KG1 (cell line): ENCODE measurements at regions not wholly inside any gene's neighbourhood (a gene's known extent, or its start where the extent isn't known, plus 50 kb on each side); places are given as distances from the start of the nearest gene placed in this dataset.

Experiments
- DNase-seq: peaks from one replicate; lab custom pipeline; 2025; lab: John Stamatoyannopoulos, UW

- DNase-seq: no peak
These were observed 130.0 kb upstream of the TMEM72 start for GRCh38 chr10:44781131-44781530.

GRCh38 chr10:44786286-44786850, 124.8 kb upstream of the TMEM72 start:
- no peak for DNase-seq

- no peak for DNase-seq
These were observed 123.6 kb upstream of the TMEM72 start for GRCh38 chr10:44787480-44788075.

- no peak for DNase-seq
These were observed 122.7 kb upstream of the TMEM72 start for GRCh38 chr10:44788147-44789129.

- no peak for DNase-seq
These were observed 118.9 kb upstream of the TMEM72 start for GRCh38 chr10:44792119-44792775.

GRCh38 chr10:44799966-44800365, 111.2 kb upstream of the TMEM72 start:
- DNase-seq: no peak

- DNase-seq: no peak
These were observed 109.5 kb upstream of the TMEM72 start for GRCh38 chr10:44801383-44802327.

GRCh38 chr10:44803862-44804261, 107.3 kb upstream of the TMEM72 start:
- no peak for DNase-seq

GRCh38 chr10:44804661-44805060, 106.5 kb upstream of the TMEM72 start:
- DNase-seq: no peak

GRCh38 chr10:44805466-44806210, 105.5 kb upstream of the TMEM72 start:
- DNase-seq: no peak

GRCh38 chr10:44806950-44807349, 104.2 kb upstream of the TMEM72 start:
- DNase-seq: no peak

GRCh38 chr10:44807451-44807850, 103.7 kb upstream of the TMEM72 start:
- DNase-seq: no peak

- no peak for DNase-seq
These were observed 101.5 kb upstream of the TMEM72 start for GRCh38 chr10:44809647-44810046.

- no peak for DNase-seq
These were observed 100.1 kb upstream of the TMEM72 start for GRCh38 chr10:44811072-44811471.

GRCh38 chr10:44813201-44813600, 97.9 kb upstream of the TMEM72 start:
- no peak for DNase-seq

- DNase-seq: no peak
These were observed 96.2 kb upstream of the TMEM72 start for GRCh38 chr10:44814929-44815328.

- DNase-seq: no peak
These were observed 93.0 kb upstream of the TMEM72 start for GRCh38 chr10:44818041-44818649.

- DNase-seq: no peak
These were observed 92.4 kb upstream of the TMEM72 start for GRCh38 chr10:44818701-44819127.

GRCh38 chr10:44820094-44820493, 91.0 kb upstream of the TMEM72 start:
- no peak for DNase-seq

GRCh38 chr10:44821290-44821689, 89.8 kb upstream of the TMEM72 start:
- no peak for DNase-seq
